ENCODE measurements at regions not wholly inside any gene's neighbourhood (a gene's known extent, or its start where the extent isn't known, plus 50 kb on each side); places are given as distances from the start of the nearest gene placed in this dataset.

- TF ChIP-seq POLR2AphosphoS5 (IDR thresholded peaks at IDR 0.05; ENCODE audit: borderline replicate concordance, low read depth, low read length) (no peak), EZH2 (IDR thresholded peaks at IDR 0.05) (no peak), FOXP2 (optimal IDR thresholded peaks at IDR 0.05; ENCODE audit: control extremely low read depth, extremely low read length, insufficient read depth) (no peak)
Measured at GRCh38 chr3:158958873-158959272, 157.0 kb downstream of the MFSD1 start.

All from SK-N-MC (cell line).